Heart left ventricle (tissue), 16 donors: ENCODE measurements at regions not wholly inside any gene's neighbourhood (a gene's known extent, or its start where the extent isn't known, plus 50 kb on each side); places are given as distances from the start of the nearest gene placed in this dataset.

Experiments
- ATAC-seq, 4 donors: fragments of 200-7000 bp; cut with Tn5 transposase; one replicate each; pipeline ENCODE4 v1.9.1; 2020 to 2022; ENCODE audit warnings: moderate library complexity in 4 of 4, mild to moderate bottlenecking in 3 of 4, moderate number of reproducible peaks in 1 of 4
- DNase-seq, 5 donors: peaks; one replicate each; pipeline ENCODE4 v3.0.0-alpha.2; 2020
- H3K27ac ChIP-seq, 12 donors: fragments of 200-600 bp; sonication (generic) in 4 of 12; one replicate each; pipeline versions ENCODE4 v1.5.0 to v1.8.0; 2016 to 2022; ENCODE audit warnings: mild to moderate bottlenecking in 2 of 12
- H3K27me3 ChIP-seq, 9 donors: fragments of 200-600 bp; sonication (generic) in 2 of 9; one replicate each; pipeline versions ENCODE4 v1.5.1 to v1.8.0; 2016 to 2022; ENCODE audit warnings: mild to moderate bottlenecking in 3 of 9
- H3K36me3 ChIP-seq, 9 donors: fragments of 200-600 bp; sonication (generic) in 2 of 9; one replicate each; pipeline versions ENCODE4 v1.5.0 to v1.8.0; 2018 to 2022; ENCODE audit warnings: mild to moderate bottlenecking in 2 of 9
- H3K4me1 ChIP-seq, 12 donors: fragments of 200-600 bp; sonication (generic) in 4 of 12; one replicate each; pipeline versions ENCODE4 v1.5.0 to v1.8.0; 2016 to 2022; ENCODE audit warnings: mild to moderate bottlenecking in 3 of 12
- H3K4me3 ChIP-seq, 12 donors: fragments of 200-600 bp; sonication (generic) in 4 of 12; one replicate each; pipeline versions ENCODE4 v1.5.0 to v1.8.0; 2017 to 2022; ENCODE audit warnings: mild to moderate bottlenecking in 9 of 12, moderate library complexity in 4 of 12
- H3K9me3 ChIP-seq, 12 donors: fragments of 200-600 bp; sonication (generic) in 4 of 12; one replicate each; pipeline versions ENCODE4 v1.5.0 to v1.8.0; 2016 to 2022; ENCODE audit warnings: mild to moderate bottlenecking in 1 of 12
- CTCF ChIP-seq, 12 donors: fragments of 200-600 bp; sonication (generic) in 4 of 12; IDR thresholded peaks; one replicate each; pipeline versions ENCODE4 v1.5.0 to v1.8.0; 2018 to 2022; ENCODE audit warnings: antibody characterized with exemption in 12 of 12, mild to moderate bottlenecking in 5 of 12
- POLR2A ChIP-seq, 2 donors: fragments of 450-650 bp; IDR thresholded peaks; one replicate each; pipeline ENCODE4 v1.6.1; 2017; ENCODE audit warnings: antibody characterized with exemption in 2 of 2, mild to moderate bottlenecking in 2 of 2, moderate library complexity in 2 of 2
- WGBS, 4 donors: extraction: QIAGEN DNeasy Blood & Tissue Kit in 2 of 4; methylation state at CpG; one replicate each; pipeline versions ENCODE4 v1.1.5 to v1.1.7; 2013 to 2018; 5-methylcytosine and 5-hydroxymethylcytosine counted together
- intact Hi-C, 10 donors: fragments of 100-400 bp; cut with DNase I; formaldehyde crosslinking; loops; one replicate each; pipeline versions ENCODE4 v1.11.1 to v1.14.2; 2022
- donor health status: ischemic (EF 13 %, LVEDD 7.1; RV severe dilation, severe dysfunction).
- donor health status: healthy with polysubstance abuse.
- donor health status: DM: no; HTN: yes; CAD: no.
- donor health status: DM: no; HTN: no; CAD: no.
- donor health status: ischemic (EF 25% LVEDD 6.9; RV normal size, moderate dysfunction).
- donor health status: ischemic (EF 25% LVEDD 5.7; RV mildly dilated, moderate dysfunction).
- donor health status: healthy.
- donor health status: DM: yes; HTN: yes; CAD: no.
- donor health status: ischemic (EF 35%, LVEDD 5.7; RV mildly dilated, moderate dysfunction).
- donor health status: nonischemic (EF 11% LVEDD 7.7; RV severe dilation, severe dysfunction).
- donor health status: DM: yes; HTN: yes; CAD: no.
- donor health status: PGD.
- donor health status: ischemic (EF 29% LVEDD 5.4; RV normal size, mild dysfunction).
- donor health status: nonischemic (EF 23%, LVEDD 6.1; RV moderate dilation, normal function).

- DNase-seq: no peak
- no peaks in the 10 kb centered on the region for H3K4me1 ChIP-seq
- H3K27ac ChIP-seq: no peak overlapping the region
- no peaks in the 10 kb centered on the region for H3K36me3 ChIP-seq
- no peak for TF ChIP-seq CTCF (IDR thresholded peaks at IDR 0.05)
- no peak for TF ChIP-seq POLR2A (IDR thresholded peaks at IDR 0.05)
- intact Hi-C loops: loop anchor here in 1 of 10 donors (10.0 kb wide), 1 partner anchor 223 kb away; no protein-coding TSS in a partner anchor
- H3K9me3 ChIP-seq: no peaks in the 10 kb centered on the region
- H3K4me3 ChIP-seq: no peak overlapping the region
- peaks cover 0 to 4% (median 0%) of the 10 kb centered on the region in 9 donors for H3K27me3 ChIP-seq
- 71 to 82% (median 78%) methylated on average over 2 of the region's 2 CpGs for WGBS, 4 donors
- no peak for ATAC-seq
These were observed 149.4 kb downstream of the ELOVL4 start for GRCh38 chr6:79797912-79798311.

- DNase-seq: no peak
- H3K27me3 ChIP-seq: peaks cover 0 to 4% (median 0%) of the 10 kb centered on the region in 9 donors
- no peak for ATAC-seq
- no peaks in the 10 kb centered on the region for H3K9me3 ChIP-seq
- intact Hi-C loops: loop anchor here in 1 of 10 donors (10.0 kb wide), 1 partner anchor 222 kb away; no protein-coding TSS in a partner anchor
- TF ChIP-seq POLR2A (IDR thresholded peaks at IDR 0.05): no peak
- no peak for TF ChIP-seq CTCF (IDR thresholded peaks at IDR 0.05)
- H3K4me3 ChIP-seq: no peak overlapping the region
- no peak overlapping the region for H3K27ac ChIP-seq
- WGBS, 4 donors: 93 to 98% (median 96%) methylated on average over 3 of the region's 3 CpGs
- no peaks in the 10 kb centered on the region for H3K4me1 ChIP-seq
- H3K36me3 ChIP-seq: no peaks in the 10 kb centered on the region
These were observed 150.1 kb downstream of the ELOVL4 start for GRCh38 chr6:79797163-79797764.

- Histone ChIP-seq H3K36me3 (no peaks in the 10 kb centered on the region), H3K9me3 (no peaks in the 10 kb centered on the region), H3K4me1 (no peaks in the 10 kb centered on the region), H3K27me3 (peaks cover 0 to under 1% (median 0%) of the 10 kb centered on the region in 9 donors), H3K27ac (no peak overlapping the region), H3K4me3 (no peak overlapping the region)
- no peak for DNase-seq
- no peak for ATAC-seq
- intact Hi-C loops: loop anchor here in 1 of 10 donors (10.0 kb wide), 1 partner anchor 221 kb away; no protein-coding TSS in a partner anchor
- 56 to 74% (median 63%) methylated on average over 2 of the region's 2 CpGs for WGBS, 4 donors
- TF ChIP-seq CTCF (IDR thresholded peaks at IDR 0.05) (no peak), POLR2A (IDR thresholded peaks at IDR 0.05) (no peak)
These were observed 151.2 kb downstream of the ELOVL4 start for GRCh38 chr6:79796197-79796596.

- Histone ChIP-seq H3K27me3 (no peaks in the 10 kb centered on the region), H3K4me1 (no peaks in the 10 kb centered on the region), H3K27ac (no peak overlapping the region), H3K4me3 (no peak overlapping the region), H3K36me3 (no peaks in the 10 kb centered on the region), H3K9me3 (no peaks in the 10 kb centered on the region)
- DNase-seq (no peak), ATAC-seq (no peak)
- TF ChIP-seq CTCF (IDR thresholded peaks at IDR 0.05): no peak
- no peak for TF ChIP-seq POLR2A (IDR thresholded peaks at IDR 0.05)
- intact Hi-C loops: loop anchor here in 2 of 10 donors (10.0 kb wide), 2 partner anchors 75 to 215 kb away; no protein-coding TSS in a partner anchor
- WGBS, 4 donors: 85 to 95% (median 92%) methylated on average over 5 of the region's 5 CpGs
These were observed 157.5 kb downstream of the ELOVL4 start for GRCh38 chr6:79789896-79790295.
